ENCODE measurements at regions not wholly inside any gene's neighbourhood (a gene's known extent, or its start where the extent isn't known, plus 50 kb on each side); places are given as distances from the start of the nearest gene placed in this dataset.

DNA sequence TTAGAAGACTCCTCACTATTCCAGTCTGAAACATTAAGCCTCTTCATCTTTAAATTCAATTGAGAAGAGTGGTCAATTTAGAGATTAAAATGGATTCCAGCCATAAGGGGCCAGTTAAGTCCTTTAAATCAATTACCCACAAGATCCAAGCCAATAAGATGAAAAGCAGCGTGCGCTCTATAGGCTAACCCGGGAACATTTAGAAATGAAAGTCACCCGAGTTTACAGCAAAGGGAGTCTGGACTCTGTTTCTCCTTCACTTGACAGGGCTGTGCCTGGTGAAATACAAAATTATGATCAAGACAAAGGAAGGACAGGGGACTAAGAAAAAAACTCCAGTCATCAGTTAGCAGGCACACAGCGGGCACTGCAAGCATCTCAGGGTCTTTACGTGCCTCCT, 393.7 kb downstream of the QKI start:
- H3K4me3 ChIP-seq, result no peak overlapping the region
- DNase-seq (ENCODE audit: low spot score), result no peak
- TF ChIP-seq, protein P1, sequence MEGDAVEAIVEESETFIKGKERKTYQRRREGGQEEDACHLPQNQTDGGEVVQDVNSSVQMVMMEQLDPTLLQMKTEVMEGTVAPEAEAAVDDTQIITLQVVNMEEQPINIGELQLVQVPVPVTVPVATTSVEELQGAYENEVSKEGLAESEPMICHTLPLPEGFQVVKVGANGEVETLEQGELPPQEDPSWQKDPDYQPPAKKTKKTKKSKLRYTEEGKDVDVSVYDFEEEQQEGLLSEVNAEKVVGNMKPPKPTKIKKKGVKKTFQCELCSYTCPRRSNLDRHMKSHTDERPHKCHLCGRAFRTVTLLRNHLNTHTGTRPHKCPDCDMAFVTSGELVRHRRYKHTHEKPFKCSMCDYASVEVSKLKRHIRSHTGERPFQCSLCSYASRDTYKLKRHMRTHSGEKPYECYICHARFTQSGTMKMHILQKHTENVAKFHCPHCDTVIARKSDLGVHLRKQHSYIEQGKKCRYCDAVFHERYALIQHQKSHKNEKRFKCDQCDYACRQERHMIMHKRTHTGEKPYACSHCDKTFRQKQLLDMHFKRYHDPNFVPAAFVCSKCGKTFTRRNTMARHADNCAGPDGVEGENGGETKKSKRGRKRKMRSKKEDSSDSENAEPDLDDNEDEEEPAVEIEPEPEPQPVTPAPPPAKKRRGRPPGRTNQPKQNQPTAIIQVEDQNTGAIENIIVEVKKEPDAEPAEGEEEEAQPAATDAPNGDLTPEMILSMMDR (IDR thresholded peaks at IDR 0.05), result no peak
- H3K27ac ChIP-seq, result no peak overlapping the region

DNA sequence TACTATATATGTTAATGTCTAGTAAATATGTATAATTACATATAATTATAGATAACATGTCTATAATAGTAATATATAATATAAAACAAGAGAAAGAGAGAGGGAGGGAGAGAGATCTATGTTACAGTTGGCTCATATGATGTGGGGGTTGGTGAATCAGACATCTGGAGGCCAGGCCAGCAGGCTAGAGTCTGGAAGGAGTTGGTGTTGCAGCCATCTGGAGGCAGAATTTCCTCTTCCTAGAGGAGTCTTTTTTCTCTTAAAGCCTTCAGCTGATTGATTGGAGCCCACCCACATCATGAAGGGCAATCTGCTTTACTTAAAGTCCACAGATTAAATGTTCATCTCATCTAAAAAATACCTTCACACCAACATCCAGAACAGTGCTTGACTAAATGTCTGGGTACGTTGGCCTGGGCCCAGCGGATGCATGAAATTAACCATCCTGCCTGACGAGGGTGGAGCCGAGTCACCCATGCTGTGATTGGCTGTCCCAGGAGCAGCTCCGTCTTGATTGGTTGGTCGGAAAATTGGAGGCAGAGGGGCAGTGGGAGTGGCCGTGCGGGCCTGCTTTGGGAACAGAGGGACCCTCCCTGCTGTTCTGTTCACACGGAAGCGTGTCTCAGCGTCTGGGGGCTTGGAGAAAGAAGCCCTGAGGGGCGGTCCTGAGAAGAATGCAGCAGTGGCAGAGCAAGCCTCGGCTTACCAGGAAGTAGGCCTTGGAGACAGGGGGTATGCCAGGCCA, 392.4 kb downstream of the QKI start:
- H3K27ac ChIP-seq, result no peak overlapping the region
- TF ChIP-seq, protein P1 (IDR thresholded peaks at IDR 0.05), result no peak
- DNase-seq (ENCODE audit: low spot score), result no peak
- H3K4me3 ChIP-seq, result no peak overlapping the region

DNA sequence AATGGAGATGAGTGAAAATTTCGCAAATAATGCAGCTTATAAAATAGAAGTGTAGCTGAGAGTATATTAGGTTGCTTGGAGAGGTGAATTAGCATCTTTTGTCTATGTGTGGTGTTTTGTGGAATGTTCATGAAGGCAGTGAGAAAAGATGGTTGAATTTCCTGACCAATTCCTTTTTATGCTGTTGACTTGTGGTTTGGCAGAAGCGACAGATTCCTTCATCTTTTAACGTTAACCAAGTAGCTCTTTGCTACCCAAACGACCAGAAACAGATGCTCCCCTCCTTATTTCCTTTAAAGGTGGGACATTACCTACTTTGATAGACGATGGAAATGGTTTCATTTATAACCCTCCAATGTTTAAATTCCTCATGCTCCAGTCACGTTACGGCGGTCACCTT, 390.5 kb downstream of the QKI start:
- Histone ChIP-seq H3K4me3 (no peak overlapping the region), H3K27ac (no peak overlapping the region)
- TF ChIP-seq, protein P1 (IDR thresholded peaks at IDR 0.05), result no peak
- no peak for DNase-seq (ENCODE audit: low spot score)

DNA sequence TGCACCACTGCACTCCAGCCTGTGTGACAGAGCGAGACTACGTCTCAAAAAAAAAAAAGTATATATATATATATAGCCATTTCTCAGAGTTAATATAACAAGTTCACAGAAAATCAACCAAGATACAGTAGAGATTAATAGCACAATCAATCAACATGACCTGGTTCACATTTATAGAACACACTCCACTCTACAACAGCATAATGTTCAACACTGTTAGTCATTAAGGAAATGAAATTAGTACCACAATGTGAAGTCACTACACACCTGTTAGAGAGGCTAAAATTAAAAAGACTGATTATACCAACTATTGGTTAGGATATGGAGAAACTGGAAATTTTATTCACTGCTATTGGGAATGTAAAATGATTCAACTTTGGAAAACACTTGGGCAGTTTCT, 387.7 kb downstream of the QKI start:
- no peak for DNase-seq (ENCODE audit: low spot score)
- TF ChIP-seq, protein P1 (IDR thresholded peaks at IDR 0.05), result no peak
- H3K4me3 ChIP-seq, result no peak overlapping the region
- no peak overlapping the region for H3K27ac ChIP-seq

DNA sequence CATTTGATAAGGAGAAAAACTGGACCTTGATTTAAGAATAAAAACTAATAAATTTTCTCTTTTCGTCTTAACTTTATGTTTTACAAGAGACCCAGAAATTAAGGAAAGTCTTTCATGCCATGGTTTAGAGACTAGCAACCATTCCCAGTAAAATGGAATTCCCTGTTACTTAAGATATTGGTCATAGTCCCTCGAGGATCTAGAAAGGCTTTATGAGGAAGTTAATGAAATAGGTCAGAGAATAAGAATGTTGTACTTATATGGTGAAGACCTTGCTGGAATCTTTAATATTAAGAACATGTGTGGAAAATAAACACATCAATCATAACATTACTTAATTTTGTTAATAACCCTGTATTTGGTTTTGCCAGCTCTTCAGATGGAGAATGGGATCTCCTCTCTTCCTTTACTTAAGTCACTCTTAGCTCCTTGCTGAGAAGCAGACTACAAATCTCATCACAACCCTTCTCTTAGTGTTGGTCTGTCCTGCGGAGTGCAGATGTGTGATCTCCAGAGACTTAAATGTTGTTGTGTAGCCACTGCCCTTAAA, 382.9 kb downstream of the QKI start:
- Histone ChIP-seq H3K4me3 (no peak overlapping the region), H3K27ac (no peak overlapping the region)

DNA sequence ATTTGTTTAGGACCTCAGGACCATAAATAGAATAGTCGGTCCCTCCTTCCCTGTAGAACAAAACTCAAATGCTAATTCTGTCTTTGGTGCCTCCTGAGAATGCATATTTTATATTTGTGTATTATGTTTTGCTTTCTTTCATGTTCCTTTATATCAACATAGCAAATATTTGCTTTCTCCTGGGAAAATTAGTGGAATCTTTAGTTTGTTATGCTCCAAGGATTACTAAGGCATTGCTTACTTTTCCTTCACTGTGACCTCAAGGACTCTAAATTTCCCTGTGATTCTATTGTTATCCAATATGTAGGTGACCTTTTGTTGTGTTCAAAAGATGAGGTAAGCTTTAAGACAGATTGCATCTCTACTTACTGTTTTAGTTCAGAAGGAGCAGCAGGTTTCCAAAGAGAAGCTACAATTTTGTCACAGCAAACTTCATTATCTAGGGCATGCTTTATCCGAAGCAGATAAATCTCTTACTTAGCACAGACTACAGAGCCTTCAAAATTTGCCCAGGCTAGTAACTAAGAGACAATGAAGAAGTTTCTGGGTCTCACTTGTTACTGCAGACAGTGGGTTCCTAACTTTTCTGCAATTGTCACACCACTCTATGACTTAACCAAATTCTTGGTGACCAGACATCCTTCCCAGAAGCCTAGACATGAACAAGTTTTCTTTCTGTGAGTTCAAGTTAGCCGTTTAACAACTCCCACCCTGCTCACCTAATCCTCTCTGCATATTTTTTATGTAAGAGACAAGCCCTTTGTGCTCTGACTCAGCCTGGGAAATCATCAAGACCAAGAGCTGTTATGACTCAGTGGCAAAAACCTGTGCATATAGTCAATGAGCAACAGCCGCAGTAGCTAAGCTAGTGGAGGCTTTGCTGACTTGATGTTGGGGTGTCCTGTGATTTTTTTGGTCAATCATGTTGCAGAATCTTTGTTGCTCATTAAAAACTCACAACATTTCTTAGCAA, 378.8 kb downstream of the QKI start:
- H3K27ac ChIP-seq, result no peak overlapping the region
- DNase-seq (ENCODE audit: low spot score), result no peak

More for the DNA sequence above, 382.9 kb downstream of the QKI start:
- TF ChIP-seq, protein P1 (IDR thresholded peaks at IDR 0.05), result no peak
- DNase-seq (ENCODE audit: low spot score), result no peak

More for the DNA sequence above, 378.8 kb downstream of the QKI start:
- no peak overlapping the region for H3K4me3 ChIP-seq
- TF ChIP-seq, protein P1 (IDR thresholded peaks at IDR 0.05), result no peak
